Endothelial cell of umbilical vein (primary cell): ENCODE measurements at regions not wholly inside any gene's neighbourhood (a gene's known extent, or its start where the extent isn't known, plus 50 kb on each side); places are given as distances from the start of the nearest gene placed in this dataset.

Experiments
- CTCF ChIP-seq, 2 donors: IDR thresholded peaks; 1 replicate in 1 of 2; 2 replicates in 1 of 2; pipeline ENCODE4 v1.5.1; 2011; ENCODE audit warnings: low read length in 2 of 2, mild to moderate bottlenecking in 2 of 2, moderate library complexity in 2 of 2, control low read depth in 1 of 2, inconsistent platforms in 1 of 2, low read depth in 1 of 2; ENCODE audit not compliant: insufficient read depth in 1 of 2; ENCODE audit errors: extremely low read depth in 1 of 2
- EZH2 ChIP-seq: IDR thresholded peaks from 2 replicates; pipeline ENCODE4 v1.6.1; 2012; ENCODE audit warnings: borderline replicate concordance, low read depth, mild to moderate bottlenecking, moderate library complexity, low read length, inconsistent platforms; ENCODE audit not compliant: severe bottlenecking
- GATA2 ChIP-seq: IDR thresholded peaks from 2 replicates; pipeline ENCODE4 v1.7.0; 2011; ENCODE audit warnings: low read depth, mild to moderate bottlenecking, moderate library complexity, mixed read lengths, low read length; ENCODE audit not compliant: insufficient read length, insufficient read depth
- MAX ChIP-seq: IDR thresholded peaks from 2 replicates; pipeline ENCODE4 v1.6.1; 2011; ENCODE audit not compliant: insufficient read depth, insufficient read length
- POLR2A ChIP-seq: IDR thresholded peaks from 2 replicates; pipeline ENCODE4 v1.6.1; 2012; ENCODE audit warnings: low read depth, mild to moderate bottlenecking, control low read depth, low read length
- POLR2AphosphoS5 ChIP-seq: IDR thresholded peaks from 2 replicates; pipeline ENCODE4 v1.6.1; 2012; ENCODE audit warnings: low read depth, mild to moderate bottlenecking, control low read depth, low read length, moderate library complexity; ENCODE audit not compliant: insufficient read depth

GRCh38 chr18:67362906-67363305, 153.6 kb downstream of the DSEL start:
- TF ChIP-seq CTCF (IDR thresholded peaks at IDR 0.05; ENCODE audit: extremely low read depth in 1 of 2, insufficient read depth in 1 of 2, low read depth in 1 of 2, low read length in 2 of 2) (no peak), EZH2 (no peak), POLR2AphosphoS5 (no peak), GATA2 (no peak), MAX (no peak), POLR2A (no peak)
